ENCODE measurements at regions not wholly inside any gene's neighbourhood (a gene's known extent, or its start where the extent isn't known, plus 50 kb on each side); places are given as distances from the start of the nearest gene placed in this dataset.

- no peak for DNase-seq (ENCODE audit: low spot score)
Measured at GRCh38 chr2:121900391-121900790, 144.9 kb downstream of the TSN start.

GRCh38 chr2:121902171-121902591 lies 146.7 kb downstream of the TSN start:
- no peak for DNase-seq (ENCODE audit: low spot score)

GRCh38 chr2:121902616-121903015 lies 147.2 kb downstream of the TSN start:
- DNase-seq (ENCODE audit: low spot score): no peak

- no peak for DNase-seq (ENCODE audit: low spot score)
Measured at GRCh38 chr2:121903037-121903689, 147.7 kb downstream of the TSN start.

- no peak for DNase-seq (ENCODE audit: low spot score)
Measured at GRCh38 chr2:121904656-121905055, 149.2 kb downstream of the TSN start.

- DNase-seq (ENCODE audit: low spot score): no peak
Measured at GRCh38 chr2:121905201-121905600, 149.8 kb downstream of the TSN start.

GRCh38 chr2:121906170-121906569 lies 150.7 kb downstream of the TSN start:
- DNase-seq (ENCODE audit: low spot score): no peak

- DNase-seq (ENCODE audit: low spot score): no peak
Measured at GRCh38 chr2:121907928-121908327, 152.5 kb downstream of the TSN start.

GRCh38 chr2:121910139-121910538 lies 154.7 kb downstream of the TSN start:
- DNase-seq (ENCODE audit: low spot score): no peak

- DNase-seq (ENCODE audit: low spot score): no peak
Measured at GRCh38 chr2:121911036-121911435, 155.6 kb downstream of the TSN start.

GRCh38 chr2:121917143-121917542 lies 161.7 kb downstream of the TSN start:
- DNase-seq (ENCODE audit: low spot score): no peak

GRCh38 chr2:121918231-121918630 lies 162.8 kb downstream of the TSN start:
- no peak for DNase-seq (ENCODE audit: low spot score)

GRCh38 chr2:121919803-121920202 lies 164.4 kb downstream of the TSN start:
- no peak for DNase-seq (ENCODE audit: low spot score)

- DNase-seq (ENCODE audit: low spot score): no peak
Measured at GRCh38 chr2:121925466-121925865, 170.0 kb downstream of the TSN start.

- no peak for DNase-seq (ENCODE audit: low spot score)
Measured at GRCh38 chr2:121943285-121943684, 187.8 kb downstream of the TSN start.

GRCh38 chr2:121944072-121944831 lies 188.8 kb downstream of the TSN start:
- no peak for DNase-seq (ENCODE audit: low spot score)

- DNase-seq (ENCODE audit: low spot score): no peak
Measured at GRCh38 chr2:121947674-121948073, 192.2 kb downstream of the TSN start.

GRCh38 chr2:121949271-121949670 lies 193.8 kb downstream of the TSN start:
- DNase-seq (ENCODE audit: low spot score): no peak

GRCh38 chr2:121955426-121955825 lies 200.0 kb downstream of the TSN start:
- DNase-seq (ENCODE audit: low spot score): no peak

- DNase-seq (ENCODE audit: low spot score): no peak
Measured at GRCh38 chr2:121955872-121956271, 200.4 kb downstream of the TSN start.

- no peak for DNase-seq (ENCODE audit: low spot score)
Measured at GRCh38 chr2:121960251-121960650, 204.8 kb downstream of the TSN start.

- DNase-seq (ENCODE audit: low spot score): no peak
Measured at GRCh38 chr2:121961761-121962160, 206.3 kb downstream of the TSN start.

GRCh38 chr2:121965661-121966060 lies 210.2 kb downstream of the TSN start:
- DNase-seq (ENCODE audit: low spot score): no peak

- no peak for DNase-seq (ENCODE audit: low spot score)
Measured at GRCh38 chr2:121966663-121967062, 211.2 kb downstream of the TSN start.

Measured in CD4-positive, alpha-beta T cell treated with Interleukin-2 at 100 ng/mL for 4 hours (primary cell).